ENCODE measurements at regions not wholly inside any gene's neighbourhood (a gene's known extent, or its start where the extent isn't known, plus 50 kb on each side); places are given as distances from the start of the nearest gene placed in this dataset.

- 100% methylated on average over 1 of the region's 1 CpG for WGBS (ENCODE audit: insufficient coverage)
- H3K27ac Mint-ChIP-seq: no peak overlapping the region
- H3K36me3 ChIP-seq (replicated peaks in 1 of 2; ENCODE audit: control insufficient read depth in 1 of 2, insufficient read depth in 2 of 2, low read length in 2 of 2): no peaks in the 10 kb centered on the region
- H3K4me3 ChIP-seq (replicated peaks in 1 of 3; ENCODE audit: low read depth in 2 of 3, low read length in 3 of 3): no peak overlapping the region
- H3K4me2 ChIP-seq (replicated peaks; ENCODE audit: extremely low read depth, low read length, poor library complexity, severe bottlenecking): no peak overlapping the region
- peaks cover 0 to 4% of the 10 kb centered on the region in 2 donors for H3K27me3 ChIP-seq (ENCODE audit: control insufficient read depth in 2 of 2, insufficient read depth in 2 of 2, low read length in 2 of 2)
- no peak overlapping the region for H3K4me3 Mint-ChIP-seq
- H3K4me1 ChIP-seq (ENCODE audit: control insufficient read depth in 1 of 2, insufficient read depth in 2 of 2, low read length in 2 of 2): no peaks in the 10 kb centered on the region
- no peaks in the 10 kb centered on the region for H3K4me1 Mint-ChIP-seq
- peaks cover 4% of the 10 kb centered on the region in 2 donors for H3K9me3 ChIP-seq (replicated peaks in 1 of 2; ENCODE audit: control insufficient read depth in 1 of 2, insufficient read depth in 1 of 2, low read length in 2 of 2)
- H4K20me1 ChIP-seq (ENCODE audit: insufficient read depth, low read length): no peaks in the 10 kb centered on the region
- intact Hi-C loops (cut with micrococcal nuclease): no loop called here
- H3K79me2 ChIP-seq (ENCODE audit: insufficient read depth, low read length): no peaks in the 10 kb centered on the region
- no peak for TF ChIP-seq CTCF (IDR thresholded peaks at IDR 0.05)
- H3K36me3 Mint-ChIP-seq: no peaks in the 10 kb centered on the region
- H3K9me3 Mint-ChIP-seq: peaks cover 0 to 11% (median 6%) of the 10 kb centered on the region in 7 donors
- H3K27me3 Mint-ChIP-seq (ENCODE audit: low read depth in 3 of 3): peaks cover 6 to 32% (median 6%) of the 10 kb centered on the region in 3 donors
- H3K27ac ChIP-seq (ENCODE audit: low read depth in 1 of 2, low read length in 2 of 2): no peak overlapping the region
- DNase-seq: no peak
- H3K9ac ChIP-seq (ENCODE audit: insufficient read depth, low read length, poor library complexity, severe bottlenecking): no peak overlapping the region
- no peak overlapping the region for H2AFZ ChIP-seq (ENCODE audit: insufficient read depth, low read depth, low read length, poor library complexity, severe bottlenecking)
Observed at GRCh38 chr10:43952760-43953159, 304.1 kb upstream of the ZNF32 start.

GRCh38 chr10:43949351-43949750, 300.7 kb upstream of the ZNF32 start:
- Histone ChIP-seq H3K27me3 (ENCODE audit: control insufficient read depth in 2 of 2, insufficient read depth in 2 of 2, low read length in 2 of 2) (peaks cover 0 to 4% of the 10 kb centered on the region in 2 donors), H3K4me1 (ENCODE audit: control insufficient read depth in 1 of 2, insufficient read depth in 2 of 2, low read length in 2 of 2) (no peaks in the 10 kb centered on the region), H3K4me2 (replicated peaks; ENCODE audit: extremely low read depth, low read length, poor library complexity, severe bottlenecking) (no peak overlapping the region), H4K20me1 (ENCODE audit: insufficient read depth, low read length) (no peaks in the 10 kb centered on the region), H3K79me2 (ENCODE audit: insufficient read depth, low read length) (no peaks in the 10 kb centered on the region), H3K9ac (ENCODE audit: insufficient read depth, low read length, poor library complexity, severe bottlenecking) (no peak overlapping the region), H3K9me3 (replicated peaks in 1 of 2; ENCODE audit: control insufficient read depth in 1 of 2, insufficient read depth in 1 of 2, low read length in 2 of 2) (peaks cover 4% of the 10 kb centered on the region in 2 donors), H3K36me3 (replicated peaks in 1 of 2; ENCODE audit: control insufficient read depth in 1 of 2, insufficient read depth in 2 of 2, low read length in 2 of 2) (no peaks in the 10 kb centered on the region), H3K4me3 (replicated peaks in 1 of 3; ENCODE audit: low read depth in 2 of 3, low read length in 3 of 3) (no peak overlapping the region), H3K27ac (ENCODE audit: low read depth in 1 of 2, low read length in 2 of 2) (no peak overlapping the region), H2AFZ (ENCODE audit: insufficient read depth, low read depth, low read length, poor library complexity, severe bottlenecking) (no peak overlapping the region)
- intact Hi-C loops (cut with micrococcal nuclease): no loop called here
- Mint-ChIP-seq H3K4me1 (no peaks in the 10 kb centered on the region), H3K27me3 (ENCODE audit: low read depth in 3 of 3) (peaks cover under 1 to 28% (median 8%) of the 10 kb centered on the region in 3 donors), H3K36me3 (no peaks in the 10 kb centered on the region), H3K27ac (no peak overlapping the region), H3K9me3 (peaks cover 0 to 8% (median 6%) of the 10 kb centered on the region in 7 donors), H3K4me3 (no peak overlapping the region)
- DNase-seq: no peak
- no peak for TF ChIP-seq CTCF (IDR thresholded peaks at IDR 0.05)
- no CpG with 5 or more reads among the region's 4 CpGs for WGBS (ENCODE audit: insufficient coverage)
